Body of pancreas (tissue), 4 donors: ENCODE measurements at regions not wholly inside any gene's neighbourhood (a gene's known extent, or its start where the extent isn't known, plus 50 kb on each side); places are given as distances from the start of the nearest gene placed in this dataset.

ENCODE experiments used
- ATAC-seq: fragments of 150-250 bp; one replicate; pipeline ENCODE4 v1.9.1; 2016
- DNase-seq, 4 donors: peaks; one replicate each; pipeline ENCODE4 v3.0.0-alpha.2; 2019
- H3K27ac ChIP-seq, 4 donors: fragments of 200-600 bp; sonication (generic); 1 replicate in 3 of 4; 2 replicates in 1 of 4; pipeline versions ENCODE4 v1.5.1 to v1.6.1; 2016 to 2019; ENCODE audit warnings: mild to moderate bottlenecking in 1 of 4, mixed read lengths in 1 of 4, moderate library complexity in 1 of 4
- H3K27me3 ChIP-seq, 2 donors: fragments of 200-600 bp; sonication (generic); one replicate each; pipeline ENCODE4 v1.6.0; 2016; ENCODE audit warnings: mild to moderate bottlenecking in 1 of 2
- H3K36me3 ChIP-seq, 2 donors: fragments of 200-600 bp; sonication (generic); replicated peaks in 1 of 2; 2 replicates each; pipeline ENCODE4 v1.5.1; 2016; ENCODE audit warnings: low read depth in 2 of 2; ENCODE audit not compliant: insufficient read depth in 1 of 2
- H3K4me1 ChIP-seq: fragments of 200-600 bp; sonication (generic); one replicate; pipeline ENCODE4 v1.6.0; 2016
- H3K4me3 ChIP-seq, 2 donors: fragments of 200-600 bp; sonication (generic); 1 replicate in 1 of 2; 2 replicates in 1 of 2; pipeline ENCODE4 v1.5.1; 2016 to 2019
- H3K9me3 ChIP-seq, 3 donors: fragments of 200-600 bp; sonication (generic); 1 replicate in 2 of 3; 2 replicates in 1 of 3; pipeline ENCODE4 v1.5.1; 2016
- POLR2A ChIP-seq, 3 donors: fragments of 450-650 bp; IDR thresholded peaks; one replicate each; pipeline ENCODE4 v1.6.1; 2016; ENCODE audit warnings: antibody characterized with exemption in 3 of 3, mild to moderate bottlenecking in 2 of 3
- WGBS, 2 donors: methylation state at CpG; one replicate each; pipeline ENCODE4 v1.1.5; 2017; 5-methylcytosine and 5-hydroxymethylcytosine counted together
- intact Hi-C: fragments of 100-400 bp; cut with DNase I; formaldehyde crosslinking; loops from one replicate; pipeline ENCODE4 v1.15.1; 2023
- TF ChIP-seq, protein P1 (sequence below), 7 experiments: fragments of 450-650 bp in 4 of 7; fragments of 200-600 bp in 3 of 7; sonication (generic) in 3 of 7; IDR thresholded peaks; one replicate each; pipeline ENCODE4 v1.5.1; 2016 to 2019; ENCODE audit warnings: antibody characterized with exemption in 7 of 7

GRCh38 chr10:60998932-60999331 lies 54.9 kb upstream of the RHOBTB1 start:
- Histone ChIP-seq H3K27ac (no peak overlapping the region), H3K4me3 (no peak overlapping the region), H3K36me3 (no peaks in the 10 kb centered on the region), H3K9me3 (no peaks in the 10 kb centered on the region), H3K27me3 (no peaks in the 10 kb centered on the region), H3K4me1 (peaks cover 12% of the 10 kb centered on the region)
- ATAC-seq (no peak), DNase-seq (no peak)
- 74 to 78% methylated on average over 4 of the region's 4 CpGs for WGBS, 2 donors
- intact Hi-C loops: no loop called here
- TF ChIP-seq POLR2A (IDR thresholded peaks at IDR 0.05): no peak

GRCh38 chr10:60994128-60994527 lies 50.1 kb upstream of the RHOBTB1 start:
- H3K27ac ChIP-seq: no peak overlapping the region
- H3K4me1 ChIP-seq: peaks cover 5% of the 10 kb centered on the region
- no peak overlapping the region for H3K4me3 ChIP-seq
- DNase-seq (no peak), ATAC-seq (no peak)
- WGBS, 2 donors: 76 to 80% methylated on average over 2 of the region's 2 CpGs
- H3K27me3 ChIP-seq: no peaks in the 10 kb centered on the region
- intact Hi-C loops: no loop called here
- H3K9me3 ChIP-seq: no peaks in the 10 kb centered on the region
- TF ChIP-seq, protein P1, sequence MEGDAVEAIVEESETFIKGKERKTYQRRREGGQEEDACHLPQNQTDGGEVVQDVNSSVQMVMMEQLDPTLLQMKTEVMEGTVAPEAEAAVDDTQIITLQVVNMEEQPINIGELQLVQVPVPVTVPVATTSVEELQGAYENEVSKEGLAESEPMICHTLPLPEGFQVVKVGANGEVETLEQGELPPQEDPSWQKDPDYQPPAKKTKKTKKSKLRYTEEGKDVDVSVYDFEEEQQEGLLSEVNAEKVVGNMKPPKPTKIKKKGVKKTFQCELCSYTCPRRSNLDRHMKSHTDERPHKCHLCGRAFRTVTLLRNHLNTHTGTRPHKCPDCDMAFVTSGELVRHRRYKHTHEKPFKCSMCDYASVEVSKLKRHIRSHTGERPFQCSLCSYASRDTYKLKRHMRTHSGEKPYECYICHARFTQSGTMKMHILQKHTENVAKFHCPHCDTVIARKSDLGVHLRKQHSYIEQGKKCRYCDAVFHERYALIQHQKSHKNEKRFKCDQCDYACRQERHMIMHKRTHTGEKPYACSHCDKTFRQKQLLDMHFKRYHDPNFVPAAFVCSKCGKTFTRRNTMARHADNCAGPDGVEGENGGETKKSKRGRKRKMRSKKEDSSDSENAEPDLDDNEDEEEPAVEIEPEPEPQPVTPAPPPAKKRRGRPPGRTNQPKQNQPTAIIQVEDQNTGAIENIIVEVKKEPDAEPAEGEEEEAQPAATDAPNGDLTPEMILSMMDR (IDR thresholded peaks at IDR 0.05): no peak
- no peak for TF ChIP-seq POLR2A (IDR thresholded peaks at IDR 0.05)
- no peaks in the 10 kb centered on the region for H3K36me3 ChIP-seq
